Liver (tissue), 8 donors: ENCODE measurements at regions not wholly inside any gene's neighbourhood (a gene's known extent, or its start where the extent isn't known, plus 50 kb on each side); places are given as distances from the start of the nearest gene placed in this dataset.
A peak's percentile ranks its signal among the peaks of the same experiment; 100 is the strongest.

Source experiments
- DNase-seq: peaks from one replicate; pipeline ENCODE4 v3.0.0-alpha.2; 2017; ENCODE audit warnings: low spot score
- H3K27ac ChIP-seq, 2 donors: one replicate each; pipeline ENCODE4 v1.7.0; 2013; ENCODE audit warnings: inconsistent platforms in 2 of 2, low read length in 2 of 2, control low read depth in 1 of 2, low read depth in 1 of 2, mild to moderate bottlenecking in 1 of 2
- H3K27me3 ChIP-seq, 4 donors: one replicate each; pipeline versions ENCODE4 v1.6.1 to v1.7.0; 2013; ENCODE audit warnings: low read length in 3 of 4, inconsistent platforms in 1 of 4, mild to moderate bottlenecking in 1 of 4, moderate library complexity in 1 of 4; ENCODE audit not compliant: control insufficient read depth in 4 of 4, insufficient read depth in 4 of 4
- H3K36me3 ChIP-seq, 4 donors: one replicate each; pipeline versions ENCODE4 v1.6.1 to v1.7.0; 2013; ENCODE audit warnings: low read length in 3 of 4, mild to moderate bottlenecking in 3 of 4, low read depth in 1 of 4, moderate library complexity in 1 of 4; ENCODE audit not compliant: control insufficient read depth in 4 of 4, insufficient read depth in 3 of 4
- H3K4me1 ChIP-seq, 4 donors: one replicate each; pipeline versions ENCODE4 v1.6.1 to v1.7.0; 2013; ENCODE audit warnings: low read length in 3 of 4, mild to moderate bottlenecking in 3 of 4, moderate library complexity in 1 of 4; ENCODE audit not compliant: control insufficient read depth in 4 of 4, insufficient read depth in 4 of 4
- H3K4me3 ChIP-seq, 3 donors: one replicate each; pipeline versions ENCODE4 v1.6.1 to v1.7.0; 2013; ENCODE audit warnings: low read length in 3 of 3, control low read depth in 1 of 3, low read depth in 1 of 3, mild to moderate bottlenecking in 1 of 3
- H3K9ac ChIP-seq, 2 donors: one replicate each; pipeline ENCODE4 v1.7.0; 2013; ENCODE audit warnings: low read length in 2 of 2, mild to moderate bottlenecking in 2 of 2, moderate library complexity in 2 of 2, control low read depth in 1 of 2, low read depth in 1 of 2
- H3K9me3 ChIP-seq, 4 donors: one replicate each; pipeline versions ENCODE4 v1.6.1 to v1.7.0; 2013; ENCODE audit warnings: low read length in 3 of 4; ENCODE audit not compliant: control insufficient read depth in 4 of 4
- CTCF ChIP-seq: fragments of 150-350 bp; IDR thresholded peaks from 2 replicates; pipeline ENCODE4 v1.5.1; 2017; ENCODE audit warnings: improper control_type of control experiment, low read depth, low read length; ENCODE audit not compliant: missing input control
- EGR1 ChIP-seq, 2 donors: IDR thresholded peaks; 2 replicates each; pipeline ENCODE4 v1.6.1; 2016 to 2018; ENCODE audit warnings: antibody characterized with exemption in 2 of 2, low read depth in 2 of 2
- FOXA1 ChIP-seq: IDR thresholded peaks from 2 replicates; pipeline ENCODE4 v1.6.1; 2016; ENCODE audit warnings: antibody characterized with exemption
- FOXA2 ChIP-seq: IDR thresholded peaks from 2 replicates; pipeline ENCODE4 v1.6.1; 2016; ENCODE audit warnings: antibody characterized with exemption
- GABPA ChIP-seq, 2 donors: IDR thresholded peaks in 1 of 2; conservative IDR thresholded peaks in 1 of 2; 2 replicates each; pipeline ENCODE4 v1.6.1; 2016; ENCODE audit warnings: antibody characterized with exemption in 2 of 2, mild to moderate bottlenecking in 1 of 2, moderate library complexity in 1 of 2
- HNF4A ChIP-seq, 2 donors: conservative IDR thresholded peaks; 2 replicates each; pipeline ENCODE4 v1.6.1; 2016; ENCODE audit warnings: antibody characterized with exemption in 2 of 2, mild to moderate bottlenecking in 2 of 2
- HNF4G ChIP-seq: IDR thresholded peaks from 2 replicates; pipeline ENCODE4 v1.6.1; 2016; ENCODE audit warnings: antibody characterized with exemption
- JUND ChIP-seq, 2 donors: IDR thresholded peaks; 2 replicates each; pipeline ENCODE4 v1.6.1; 2016; ENCODE audit warnings: antibody characterized with exemption in 2 of 2
- NR2F2 ChIP-seq: IDR thresholded peaks from 2 replicates; pipeline ENCODE4 v1.6.1; 2016; ENCODE audit warnings: antibody characterized with exemption
- RAD21 ChIP-seq, 2 donors: IDR thresholded peaks; 2 replicates each; pipeline ENCODE4 v1.6.1; 2016; ENCODE audit warnings: antibody characterized with exemption in 2 of 2, mild to moderate bottlenecking in 2 of 2
- RXRA ChIP-seq, 2 donors: IDR thresholded peaks; 2 replicates each; pipeline ENCODE4 v1.6.1; 2017 to 2018; ENCODE audit warnings: antibody characterized with exemption in 2 of 2, mild to moderate bottlenecking in 1 of 2
- SP1 ChIP-seq: IDR thresholded peaks from 2 replicates; pipeline ENCODE4 v1.6.1; 2018; ENCODE audit warnings: antibody characterized with exemption, mild to moderate bottlenecking
- TAF1 ChIP-seq: conservative IDR thresholded peaks from 2 replicates; pipeline ENCODE4 v1.6.1; 2016; ENCODE audit warnings: antibody characterized with exemption, mild to moderate bottlenecking
- YY1 ChIP-seq: IDR thresholded peaks from 2 replicates; pipeline ENCODE4 v1.6.1; 2016; ENCODE audit warnings: antibody characterized with exemption, mild to moderate bottlenecking
- ZBTB33 ChIP-seq: IDR thresholded peaks from 2 replicates; pipeline ENCODE4 v1.6.1; 2016; ENCODE audit warnings: antibody characterized with exemption
- WGBS: extraction: QIAGEN DNeasy Blood & Tissue Kit; methylation state at CpG from one replicate; pipeline ENCODE4 v1.1.7; 2013; 5-methylcytosine and 5-hydroxymethylcytosine counted together
- TF ChIP-seq, protein P1 (sequence below): IDR thresholded peaks from 2 replicates; pipeline ENCODE4 v1.6.1; 2016; ENCODE audit warnings: antibody characterized with exemption, mild to moderate bottlenecking
- TF ChIP-seq, protein P2 (sequence below): IDR thresholded peaks from 2 replicates; pipeline ENCODE4 v1.6.1; 2016; ENCODE audit warnings: antibody characterized with exemption
- TF ChIP-seq, protein P3 (sequence below): IDR thresholded peaks from 2 replicates; pipeline ENCODE4 v1.6.1; 2016; ENCODE audit warnings: antibody characterized with exemption
- donor health status: healthy.
- donor health status: healthy.
- donor health status: healthy.
- donor health status: healthy.
- donor health status: healthy.

DNA sequence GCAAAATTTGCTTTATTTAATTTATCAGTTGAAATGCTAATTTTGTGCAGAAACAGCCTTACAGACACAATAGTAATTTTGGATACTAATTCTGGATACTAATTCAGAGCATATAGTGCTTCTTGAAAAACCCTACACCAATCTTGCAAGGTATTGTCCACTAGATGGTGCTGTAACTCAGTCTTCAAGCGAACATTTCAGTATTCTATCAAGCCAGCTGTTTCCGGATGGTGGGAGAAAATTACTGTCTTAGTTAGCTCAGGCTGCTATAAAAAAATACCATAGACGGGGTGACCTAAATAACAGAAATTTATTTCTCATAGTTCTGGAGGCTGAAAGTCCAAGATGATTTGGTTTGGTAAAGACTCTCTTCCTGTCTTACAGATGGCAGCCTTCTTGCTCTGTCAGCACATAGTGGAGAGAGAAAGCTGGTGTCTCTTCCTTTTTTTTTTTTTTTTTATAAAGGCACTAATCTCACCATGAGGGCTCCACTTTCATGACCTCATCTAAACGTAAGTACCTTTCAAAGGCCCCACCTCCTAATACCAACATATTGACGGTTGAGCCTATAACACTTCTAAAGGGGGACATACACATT is 1306.5 kb upstream of the CDH9 start:
- H3K27me3 ChIP-seq: no peaks in the 10 kb centered on the region
- no peak overlapping the region for H3K4me3 ChIP-seq
- no peak overlapping the region for H3K27ac ChIP-seq
- no peaks in the 10 kb centered on the region for H3K4me1 ChIP-seq
- no peaks in the 10 kb centered on the region for H3K36me3 ChIP-seq
- H3K9ac ChIP-seq: no peak overlapping the region
- DNase-seq: no peak
- WGBS: 27% methylated on average over 5 of the region's 5 CpGs
- TF ChIP-seq, protein P1, sequence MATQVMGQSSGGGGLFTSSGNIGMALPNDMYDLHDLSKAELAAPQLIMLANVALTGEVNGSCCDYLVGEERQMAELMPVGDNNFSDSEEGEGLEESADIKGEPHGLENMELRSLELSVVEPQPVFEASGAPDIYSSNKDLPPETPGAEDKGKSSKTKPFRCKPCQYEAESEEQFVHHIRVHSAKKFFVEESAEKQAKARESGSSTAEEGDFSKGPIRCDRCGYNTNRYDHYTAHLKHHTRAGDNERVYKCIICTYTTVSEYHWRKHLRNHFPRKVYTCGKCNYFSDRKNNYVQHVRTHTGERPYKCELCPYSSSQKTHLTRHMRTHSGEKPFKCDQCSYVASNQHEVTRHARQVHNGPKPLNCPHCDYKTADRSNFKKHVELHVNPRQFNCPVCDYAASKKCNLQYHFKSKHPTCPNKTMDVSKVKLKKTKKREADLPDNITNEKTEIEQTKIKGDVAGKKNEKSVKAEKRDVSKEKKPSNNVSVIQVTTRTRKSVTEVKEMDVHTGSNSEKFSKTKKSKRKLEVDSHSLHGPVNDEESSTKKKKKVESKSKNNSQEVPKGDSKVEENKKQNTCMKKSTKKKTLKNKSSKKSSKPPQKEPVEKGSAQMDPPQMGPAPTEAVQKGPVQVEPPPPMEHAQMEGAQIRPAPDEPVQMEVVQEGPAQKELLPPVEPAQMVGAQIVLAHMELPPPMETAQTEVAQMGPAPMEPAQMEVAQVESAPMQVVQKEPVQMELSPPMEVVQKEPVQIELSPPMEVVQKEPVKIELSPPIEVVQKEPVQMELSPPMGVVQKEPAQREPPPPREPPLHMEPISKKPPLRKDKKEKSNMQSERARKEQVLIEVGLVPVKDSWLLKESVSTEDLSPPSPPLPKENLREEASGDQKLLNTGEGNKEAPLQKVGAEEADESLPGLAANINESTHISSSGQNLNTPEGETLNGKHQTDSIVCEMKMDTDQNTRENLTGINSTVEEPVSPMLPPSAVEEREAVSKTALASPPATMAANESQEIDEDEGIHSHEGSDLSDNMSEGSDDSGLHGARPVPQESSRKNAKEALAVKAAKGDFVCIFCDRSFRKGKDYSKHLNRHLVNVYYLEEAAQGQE: no peak
- TF ChIP-seq RXRA (IDR thresholded peaks at IDR 0.05) (no peak), YY1 (no peak), SP1 (no peak), NR2F2 (no peak), TAF1 (no peak), RAD21 (IDR thresholded peaks at IDR 0.05) (peak; percentile 75 to 80), CTCF (peak; percentile 55), FOXA2 (no peak), HNF4G (no peak), HNF4A (conservative IDR thresholded peaks at IDR 0.05) (no peak), FOXA1 (no peak), JUND (IDR thresholded peaks at IDR 0.05) (no peak), GABPA (IDR thresholded peaks at IDR 0.05 in 1 of 2, conservative IDR thresholded peaks at IDR 0.05 in 1 of 2) (no peak)
- TF ChIP-seq, protein P2, sequence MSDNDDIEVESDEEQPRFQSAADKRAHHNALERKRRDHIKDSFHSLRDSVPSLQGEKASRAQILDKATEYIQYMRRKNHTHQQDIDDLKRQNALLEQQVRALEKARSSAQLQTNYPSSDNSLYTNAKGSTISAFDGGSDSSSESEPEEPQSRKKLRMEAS: no peak
- TF ChIP-seq, protein P3, sequence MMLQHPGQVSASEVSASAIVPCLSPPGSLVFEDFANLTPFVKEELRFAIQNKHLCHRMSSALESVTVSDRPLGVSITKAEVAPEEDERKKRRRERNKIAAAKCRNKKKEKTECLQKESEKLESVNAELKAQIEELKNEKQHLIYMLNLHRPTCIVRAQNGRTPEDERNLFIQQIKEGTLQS: no peak
- no peaks in the 10 kb centered on the region for H3K9me3 ChIP-seq

GRCh38 chr5:28329176-28329575 is 1290.8 kb upstream of the CDH9 start:
- no peak overlapping the region for H3K4me3 ChIP-seq
- no peak overlapping the region for H3K9ac ChIP-seq
- no peak for DNase-seq
- peaks cover 0 to 3% (median 0%) of the 10 kb centered on the region in 4 donors for H3K4me1 ChIP-seq
- H3K36me3 ChIP-seq: no peaks in the 10 kb centered on the region
- H3K27me3 ChIP-seq: no peaks in the 10 kb centered on the region
- H3K27ac ChIP-seq: no peak overlapping the region
- peaks cover 0 to 2% (median 0%) of the 10 kb centered on the region in 4 donors for H3K9me3 ChIP-seq
- no peak for TF ChIP-seq HNF4A (conservative IDR thresholded peaks at IDR 0.05)
- TF ChIP-seq, protein P3: no peak
- no peak for TF ChIP-seq FOXA1
- TF ChIP-seq ZBTB33: no peak
- no peak for TF ChIP-seq RXRA (IDR thresholded peaks at IDR 0.05)
- TF ChIP-seq TAF1: no peak
- TF ChIP-seq, protein P1: no peak
- TF ChIP-seq EGR1 (IDR thresholded peaks at IDR 0.05; ENCODE audit: low read depth in 2 of 2): no peak
- no peak for TF ChIP-seq NR2F2
- no peak for TF ChIP-seq GABPA (IDR thresholded peaks at IDR 0.05 in 1 of 2, conservative IDR thresholded peaks at IDR 0.05 in 1 of 2)
- TF ChIP-seq YY1: no peak
- no peak for TF ChIP-seq SP1
- TF ChIP-seq JUND (IDR thresholded peaks at IDR 0.05): no peak
- TF ChIP-seq RAD21 (IDR thresholded peaks at IDR 0.05): no peak
- no peak for TF ChIP-seq HNF4G
